OCI-LY1 (cell line): ENCODE measurements at regions not wholly inside any gene's neighbourhood (a gene's known extent, or its start where the extent isn't known, plus 50 kb on each side); places are given as distances from the start of the nearest gene placed in this dataset.

Experiments used
- EZH2 ChIP-seq: fragments of 200-600 bp; sonication (generic), shearing (Covaris generic); IDR thresholded peaks from 2 replicates; pipeline ENCODE4 v1.8.0; 2017; ENCODE audit warnings: borderline replicate concordance, mixed run types, mild to moderate bottlenecking, antibody characterized with exemption, low read length, moderate library complexity, mixed read lengths
- TF ChIP-seq, protein P1 (sequence below): fragments of 200-600 bp; sonication (generic), shearing (Covaris generic); IDR thresholded peaks from 2 replicates; pipeline ENCODE4 v1.5.1; 2017; ENCODE audit warnings: mild to moderate bottlenecking, antibody characterized with exemption, low read length, moderate library complexity, mixed read lengths

DNA sequence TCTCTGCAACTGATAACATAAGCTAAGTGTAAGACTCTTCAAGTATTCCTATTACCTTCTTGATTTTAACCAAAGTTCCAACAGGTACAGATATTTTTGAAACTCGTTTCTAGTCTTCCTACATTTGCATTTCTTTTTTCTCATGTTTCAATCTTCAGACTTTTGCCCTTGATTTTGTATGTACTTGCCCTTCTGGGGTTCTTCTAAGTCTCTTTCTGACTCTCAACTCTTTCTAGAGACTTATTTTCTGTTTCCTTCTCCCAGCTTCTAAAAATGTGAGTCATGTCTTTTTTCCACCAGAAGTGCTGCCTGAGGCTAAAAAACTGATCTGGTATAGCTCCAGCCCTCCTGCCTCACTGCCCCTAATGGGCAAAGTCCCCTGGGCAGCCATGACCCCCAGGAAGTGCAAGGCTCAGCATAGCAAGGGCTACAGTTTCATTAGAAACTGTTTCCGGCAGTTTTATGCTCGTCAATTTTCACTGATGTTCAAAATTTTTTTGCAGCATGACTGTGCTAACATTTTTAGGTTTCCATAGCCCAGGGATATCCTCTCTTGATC lies 265.9 kb downstream of the SEC16B start:
- TF ChIP-seq, protein P1, sequence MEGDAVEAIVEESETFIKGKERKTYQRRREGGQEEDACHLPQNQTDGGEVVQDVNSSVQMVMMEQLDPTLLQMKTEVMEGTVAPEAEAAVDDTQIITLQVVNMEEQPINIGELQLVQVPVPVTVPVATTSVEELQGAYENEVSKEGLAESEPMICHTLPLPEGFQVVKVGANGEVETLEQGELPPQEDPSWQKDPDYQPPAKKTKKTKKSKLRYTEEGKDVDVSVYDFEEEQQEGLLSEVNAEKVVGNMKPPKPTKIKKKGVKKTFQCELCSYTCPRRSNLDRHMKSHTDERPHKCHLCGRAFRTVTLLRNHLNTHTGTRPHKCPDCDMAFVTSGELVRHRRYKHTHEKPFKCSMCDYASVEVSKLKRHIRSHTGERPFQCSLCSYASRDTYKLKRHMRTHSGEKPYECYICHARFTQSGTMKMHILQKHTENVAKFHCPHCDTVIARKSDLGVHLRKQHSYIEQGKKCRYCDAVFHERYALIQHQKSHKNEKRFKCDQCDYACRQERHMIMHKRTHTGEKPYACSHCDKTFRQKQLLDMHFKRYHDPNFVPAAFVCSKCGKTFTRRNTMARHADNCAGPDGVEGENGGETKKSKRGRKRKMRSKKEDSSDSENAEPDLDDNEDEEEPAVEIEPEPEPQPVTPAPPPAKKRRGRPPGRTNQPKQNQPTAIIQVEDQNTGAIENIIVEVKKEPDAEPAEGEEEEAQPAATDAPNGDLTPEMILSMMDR = no peak
- TF ChIP-seq EZH2 = no peak
